Natural killer cell treated with Interleukin-12 subunit alpha and Interleukin-12 subunit beta and Interleukin-15 and Interleukin-18, amount 100 ng/mL, for 72 hours (primary cell): ENCODE measurements at regions not wholly inside any gene's neighbourhood (a gene's known extent, or its start where the extent isn't known, plus 50 kb on each side); places are given as distances from the start of the nearest gene placed in this dataset.
"Not testable (repeated sequence)": the region's sequence is repeated elsewhere in the genome, so short reads cannot be mapped to it uniquely, and the experiment has no call there.

Experiments
- ATAC-seq, 2 donors: fragments of 150-1000 bp; cut with Tn5 transposase in 1 of 2; sonication (Bioruptor Pico), chemical (Tn5 transposase) in 1 of 2; 2 replicates each; pipeline ENCODE4 v1.10.0; 2021
- DNase-seq: peaks from one replicate; pipeline ENCODE4 v3.0.0; 2022; ENCODE audit warnings: low spot score
- H3K27ac Mint-ChIP-seq, 2 donors: 1 replicate in 1 of 2; 2 replicates in 1 of 2; pipeline ENCODE4 v1.8.0; 2022; ENCODE audit warnings: mixed read lengths in 2 of 2, mild to moderate bottlenecking in 1 of 2, moderate library complexity in 1 of 2
- H3K27me3 Mint-ChIP-seq, 2 donors: 1 replicate in 1 of 2; 2 replicates in 1 of 2; pipeline ENCODE4 v1.8.0; 2022; ENCODE audit warnings: mixed read lengths in 2 of 2
- H3K36me3 Mint-ChIP-seq: one replicate; pipeline ENCODE4 v1.8.0; 2022; ENCODE audit warnings: mixed read lengths
- H3K4me1 Mint-ChIP-seq, 2 donors: 1 replicate in 1 of 2; 2 replicates in 1 of 2; pipeline ENCODE4 v1.8.0; 2022; ENCODE audit warnings: low read depth in 2 of 2, mixed read lengths in 2 of 2, mild to moderate bottlenecking in 1 of 2
- H3K4me3 Mint-ChIP-seq: one replicate; pipeline ENCODE4 v1.8.0; 2022; ENCODE audit warnings: mixed read lengths
- H3K9me3 Mint-ChIP-seq: 2 replicates; pipeline ENCODE4 v1.8.0; 2022; ENCODE audit warnings: mixed read lengths

GRCh38 chr4:52483186-52483890, 175.8 kb downstream of the USP46 start:
- no peaks in the 10 kb centered on the region for H3K36me3 Mint-ChIP-seq
- no peak for ATAC-seq
- H3K27ac Mint-ChIP-seq = no peak overlapping the region
- H3K9me3 Mint-ChIP-seq = peaks cover 7% of the 10 kb centered on the region
- no peaks in the 10 kb centered on the region for H3K4me1 Mint-ChIP-seq
- DNase-seq = no peak
- no peak overlapping the region for H3K4me3 Mint-ChIP-seq
- no peaks in the 10 kb centered on the region for H3K27me3 Mint-ChIP-seq

GRCh38 chr4:52507774-52508173, 151.3 kb downstream of the USP46 start:
- Mint-ChIP-seq H3K9me3 (peaks cover 7% of the 10 kb centered on the region), H3K36me3 (no peaks in the 10 kb centered on the region), H3K4me1 (no peaks in the 10 kb centered on the region), H3K27ac (no peak overlapping the region), H3K4me3 (no peak overlapping the region), H3K27me3 (peaks cover 0 to 3% of the 10 kb centered on the region in 2 donors)
- DNase-seq (no peak), ATAC-seq (no peak)

GRCh38 chr4:52510939-52511565, 148.0 kb downstream of the USP46 start:
- Mint-ChIP-seq H3K9me3 (peaks cover 6% of the 10 kb centered on the region), H3K4me1 (no peaks in the 10 kb centered on the region), H3K27me3 (peaks cover 0 to 3% of the 10 kb centered on the region in 2 donors), H3K27ac (no peak overlapping the region), H3K36me3 (no peaks in the 10 kb centered on the region), H3K4me3 (no peak overlapping the region)
- DNase-seq = no peak
- ATAC-seq = no peak

GRCh38 chr4:52511825-52512224, 147.3 kb downstream of the USP46 start:
- Mint-ChIP-seq H3K4me3 (no peak overlapping the region), H3K4me1 (no peaks in the 10 kb centered on the region), H3K27me3 (peaks cover 0 to 3% of the 10 kb centered on the region in 2 donors), H3K27ac (no peak overlapping the region), H3K36me3 (no peaks in the 10 kb centered on the region), H3K9me3 (peaks cover 6% of the 10 kb centered on the region)
- no peak for DNase-seq
- no peak for ATAC-seq

GRCh38 chr4:52512291-52512690, 146.8 kb downstream of the USP46 start:
- no peak for ATAC-seq
- Mint-ChIP-seq H3K4me3 (no peak overlapping the region), H3K36me3 (no peaks in the 10 kb centered on the region), H3K27me3 (peaks cover 0 to under 1% of the 10 kb centered on the region in 2 donors), H3K9me3 (peaks cover 4% of the 10 kb centered on the region), H3K4me1 (no peaks in the 10 kb centered on the region), H3K27ac (no peak overlapping the region)
- DNase-seq = no peak

GRCh38 chr4:52522093-52522492, 137.0 kb downstream of the USP46 start:
- H3K27me3 Mint-ChIP-seq = peaks cover 3 to 13% of the 10 kb centered on the region in 2 donors
- DNase-seq, H3K4me3 Mint-ChIP-seq, H3K36me3 Mint-ChIP-seq, H3K9me3 Mint-ChIP-seq, ATAC-seq, H3K4me1 Mint-ChIP-seq, H3K27ac Mint-ChIP-seq: not testable (repeated sequence)

GRCh38 chr4:52529983-52530382, 129.1 kb downstream of the USP46 start:
- no peak for ATAC-seq
- H3K4me1 Mint-ChIP-seq = no peaks in the 10 kb centered on the region
- no peak overlapping the region for H3K4me3 Mint-ChIP-seq
- H3K27me3 Mint-ChIP-seq = peaks cover 0 to 3% of the 10 kb centered on the region in 2 donors
- peaks cover 2% of the 10 kb centered on the region for H3K9me3 Mint-ChIP-seq
- H3K36me3 Mint-ChIP-seq = no peaks in the 10 kb centered on the region
- no peak overlapping the region for H3K27ac Mint-ChIP-seq
- no peak for DNase-seq

- H3K27ac Mint-ChIP-seq = no peak overlapping the region
- no peak for ATAC-seq
- H3K4me3 Mint-ChIP-seq = no peak overlapping the region
- H3K36me3 Mint-ChIP-seq = no peaks in the 10 kb centered on the region
- H3K27me3 Mint-ChIP-seq = no peaks in the 10 kb centered on the region
- H3K9me3 Mint-ChIP-seq = no peaks in the 10 kb centered on the region
- no peak for DNase-seq
- no peaks in the 10 kb centered on the region for H3K4me1 Mint-ChIP-seq
Measured at GRCh38 chr4:52535793-52536192, 123.3 kb downstream of the USP46 start.
